ENCODE measurements at regions not wholly inside any gene's neighbourhood (a gene's known extent, or its start where the extent isn't known, plus 50 kb on each side); places are given as distances from the start of the nearest gene placed in this dataset.

- Histone ChIP-seq H2AFZ (ENCODE audit: low read depth, low read length) (no peak overlapping the region), H3K27me3 (ENCODE audit: control insufficient read depth in 2 of 2, insufficient read depth in 2 of 2, low read length in 2 of 2) (no peaks in the 10 kb centered on the region), H3K9ac (replicated peaks; ENCODE audit: extremely low read depth, insufficient read depth, low read length) (no peak overlapping the region), H3K4me1 (ENCODE audit: control insufficient read depth, extremely low read depth, insufficient read depth, low read length) (no peaks in the 10 kb centered on the region), H3K4me2 (ENCODE audit: insufficient read depth, low read length) (no peak overlapping the region), H4K20me1 (replicated peaks; ENCODE audit: control insufficient read depth, extremely low read depth, insufficient read depth, low read length) (no peaks in the 10 kb centered on the region), H3K4me3 (replicated peaks in 1 of 3; ENCODE audit: insufficient read depth in 1 of 3, low read depth in 1 of 3, low read length in 3 of 3) (no peak overlapping the region), H3K36me3 (ENCODE audit: control insufficient read depth in 2 of 2, extremely low read depth in 1 of 2, insufficient read depth in 2 of 2, low read length in 2 of 2) (no peaks in the 10 kb centered on the region), H3K79me2 (ENCODE audit: control insufficient read depth, insufficient read depth, low read length) (no peaks in the 10 kb centered on the region), H3K9me3 (replicated peaks; ENCODE audit: control insufficient read depth, insufficient read depth, low read length) (no peaks in the 10 kb centered on the region), H3K9me1 (replicated peaks; ENCODE audit: control insufficient read depth, extremely low read depth, insufficient read depth, low read length) (no peaks in the 10 kb centered on the region), H3K27ac (ENCODE audit: insufficient read depth, low read depth, low read length) (no peak overlapping the region)
- no peak for TF ChIP-seq POLR2A (IDR thresholded peaks at IDR 0.05; ENCODE audit: low read depth, low read length)
- ChIA-PET CTCF (no interaction called here), POLR2A (no interaction called here)
- no peak for DNase-seq (ENCODE audit: low read depth, low spot score)
- BruUV-seq (replicated peaks), result no TSS peak
- intact Hi-C loops (cut with micrococcal nuclease), result no loop called here
- dilution Hi-C loops (cut with MboI; ENCODE audit: extremely low pct_ligation_motif_present, low sequenced_read_pairs), result no loop called here
- no peak for FAIRE-seq
Observed at GRCh38 chr5:168159425-168159824, 132.0 kb upstream of the WWC1 start.

GRCh38 chr5:168162464-168162863, 129.0 kb upstream of the WWC1 start:
- DNase-seq (ENCODE audit: low read depth, low spot score) (no peak), FAIRE-seq (no peak)
- dilution Hi-C loops (cut with MboI; ENCODE audit: extremely low pct_ligation_motif_present, low sequenced_read_pairs) (no loop called here), intact Hi-C loops (cut with micrococcal nuclease) (no loop called here)
- H3K36me3 ChIP-seq (ENCODE audit: control insufficient read depth in 2 of 2, extremely low read depth in 1 of 2, insufficient read depth in 2 of 2, low read length in 2 of 2), result no peaks in the 10 kb centered on the region
- H3K9ac ChIP-seq (replicated peaks; ENCODE audit: extremely low read depth, insufficient read depth, low read length), result no peak overlapping the region
- H3K4me1 ChIP-seq (ENCODE audit: control insufficient read depth, extremely low read depth, insufficient read depth, low read length), result no peaks in the 10 kb centered on the region
- H3K9me1 ChIP-seq (replicated peaks; ENCODE audit: control insufficient read depth, extremely low read depth, insufficient read depth, low read length), result no peaks in the 10 kb centered on the region
- no peak for TF ChIP-seq JUN (IDR thresholded peaks at IDR 0.05; ENCODE audit: borderline replicate concordance, insufficient read depth, insufficient read length, low read depth)
- no peak for TF ChIP-seq MAX (IDR thresholded peaks at IDR 0.05; ENCODE audit: insufficient read depth, insufficient read length)
- no peak for TF ChIP-seq CTCF (IDR thresholded peaks at IDR 0.05; ENCODE audit: extremely low read depth in 1 of 2, insufficient read depth in 1 of 2, low read depth in 1 of 2, low read length in 2 of 2)
- TF ChIP-seq GATA2 (IDR thresholded peaks at IDR 0.05; ENCODE audit: insufficient read depth, insufficient read length, low read depth, low read length), result no peak
- H4K20me1 ChIP-seq (replicated peaks; ENCODE audit: control insufficient read depth, extremely low read depth, insufficient read depth, low read length), result no peaks in the 10 kb centered on the region
- POLR2A ChIA-PET, result no interaction called here
- CTCF ChIA-PET, result no interaction called here
- no peak overlapping the region for H3K4me2 ChIP-seq (ENCODE audit: insufficient read depth, low read length)
- no peaks in the 10 kb centered on the region for H3K27me3 ChIP-seq (ENCODE audit: control insufficient read depth in 2 of 2, insufficient read depth in 2 of 2, low read length in 2 of 2)
- no peak overlapping the region for H3K27ac ChIP-seq (ENCODE audit: insufficient read depth, low read depth, low read length)
- no peaks in the 10 kb centered on the region for H3K9me3 ChIP-seq (replicated peaks; ENCODE audit: control insufficient read depth, insufficient read depth, low read length)
- no peak overlapping the region for H3K4me3 ChIP-seq (replicated peaks in 1 of 3; ENCODE audit: insufficient read depth in 1 of 3, low read depth in 1 of 3, low read length in 3 of 3)
- H3K79me2 ChIP-seq (ENCODE audit: control insufficient read depth, insufficient read depth, low read length), result no peaks in the 10 kb centered on the region
- no TSS peak for BruUV-seq (replicated peaks)
- no peak overlapping the region for H2AFZ ChIP-seq (ENCODE audit: low read depth, low read length)

Data from endothelial cell of umbilical vein (primary cell).